Osteoblast (primary cell): ENCODE measurements at regions not wholly inside any gene's neighbourhood (a gene's known extent, or its start where the extent isn't known, plus 50 kb on each side); places are given as distances from the start of the nearest gene placed in this dataset.

Experiments used
- DNase-seq: peaks from one replicate; pipeline ENCODE4 v3.0.0; 2011; ENCODE audit warnings: low spot score, mixed read lengths; ENCODE audit not compliant: insufficient read length; ENCODE audit errors: missing footprints
- H2AFZ ChIP-seq: 2 replicates; pipeline ENCODE4 v1.6.0; 2011; ENCODE audit warnings: mild to moderate bottlenecking, low read length
- H3K27ac ChIP-seq: 2 replicates; pipeline ENCODE4 v1.5.1; 2011; ENCODE audit warnings: mild to moderate bottlenecking, low read depth, low read length, moderate library complexity
- H3K27me3 ChIP-seq: 2 replicates; pipeline ENCODE4 v1.6.0; 2012; ENCODE audit warnings: mild to moderate bottlenecking, control low read depth, inconsistent platforms, low read length, moderate library complexity; ENCODE audit not compliant: insufficient read depth
- H3K36me3 ChIP-seq: 2 replicates; pipeline ENCODE4 v1.5.1; 2011; ENCODE audit warnings: mild to moderate bottlenecking, low read length, control low read depth, moderate library complexity; ENCODE audit not compliant: insufficient read depth
- H3K4me1 ChIP-seq: 2 replicates; pipeline ENCODE4 v1.5.1; 2011; ENCODE audit warnings: mild to moderate bottlenecking, low read length, control low read depth, moderate library complexity; ENCODE audit not compliant: insufficient read depth
- H3K4me2 ChIP-seq: 2 replicates; pipeline ENCODE4 v1.6.0; 2011; ENCODE audit warnings: mild to moderate bottlenecking, low read length; ENCODE audit not compliant: insufficient read depth
- H3K4me3 ChIP-seq: fragments of 200-600 bp; sonication (generic); 3 replicates; pipeline ENCODE4 v1.5.1; 2012; ENCODE audit warnings: mild to moderate bottlenecking, low read length, inconsistent platforms; ENCODE audit not compliant: insufficient read depth
- H3K79me2 ChIP-seq: 2 replicates; pipeline ENCODE4 v1.6.0; 2012; ENCODE audit warnings: mild to moderate bottlenecking, low read length, control low read depth, inconsistent platforms; ENCODE audit not compliant: insufficient read depth
- H3K9me3 ChIP-seq: 2 replicates; pipeline ENCODE4 v1.5.1; 2011; ENCODE audit warnings: low read depth, low read length, control low read depth
- H4K20me1 ChIP-seq: 2 replicates; pipeline ENCODE4 v1.6.0; 2012; ENCODE audit warnings: mild to moderate bottlenecking, low read length, control low read depth; ENCODE audit not compliant: insufficient read depth
- TF ChIP-seq, protein P1 (sequence below): IDR thresholded peaks from 2 replicates; pipeline ENCODE4 v1.5.1; 2011; ENCODE audit warnings: mild to moderate bottlenecking, low read depth, low read length, moderate library complexity; ENCODE audit errors: extremely low read depth

DNA sequence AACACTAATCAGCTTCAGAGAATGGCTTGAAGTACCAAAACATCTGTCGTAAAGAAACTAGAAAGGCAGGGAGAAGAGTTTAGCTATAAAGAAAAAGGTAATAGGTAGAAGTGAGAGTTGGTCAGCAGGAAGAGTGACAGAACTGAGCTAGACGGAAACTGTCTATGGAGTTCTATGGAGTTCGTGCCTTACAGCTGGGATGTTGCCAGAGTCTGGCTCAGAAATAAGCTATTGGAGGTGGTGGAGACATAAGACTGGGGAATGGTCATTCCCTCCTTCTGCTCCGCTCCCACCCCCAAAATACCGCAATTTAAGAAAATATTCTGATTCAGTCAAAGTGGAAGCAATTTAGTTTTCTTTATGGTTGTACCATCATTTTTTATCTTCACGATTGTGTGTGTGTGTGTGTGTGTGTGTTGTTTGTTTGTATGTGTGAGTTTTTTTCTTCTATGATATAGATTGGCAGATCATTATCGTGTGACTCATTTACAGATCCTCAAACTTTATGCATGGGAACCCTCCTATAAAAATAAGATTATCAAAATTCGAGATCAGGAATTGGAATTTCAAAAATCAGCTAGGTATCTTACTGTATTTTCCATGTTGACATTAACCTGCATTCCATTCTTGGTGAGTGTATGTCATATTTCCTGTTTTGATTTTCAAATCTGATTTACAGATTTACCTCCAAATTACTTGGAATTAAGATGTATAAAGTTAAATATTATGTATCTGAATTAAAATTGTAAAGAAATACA is 79.0 kb downstream of the HSPA13 start:
- H4K20me1 ChIP-seq = no peaks in the 10 kb centered on the region

DNA sequence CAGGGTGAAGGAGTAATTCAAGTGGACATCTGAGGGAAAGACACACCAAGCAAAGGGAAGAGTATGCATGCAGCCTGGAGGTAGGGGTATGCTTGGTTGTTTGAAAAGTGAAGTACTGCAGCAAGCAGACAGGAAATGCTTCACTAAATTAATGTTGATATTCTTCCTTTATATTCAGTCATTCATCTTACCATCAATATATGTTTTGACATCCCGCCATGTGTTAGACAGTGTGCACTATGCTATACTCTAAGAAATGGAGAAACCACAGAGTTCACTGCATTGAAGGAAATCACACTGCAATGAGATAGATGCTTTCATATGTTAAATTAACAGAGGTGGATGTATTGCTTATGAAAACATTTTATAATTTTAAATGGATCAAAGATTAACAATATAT is 82.9 kb downstream of the HSPA13 start:
- no peak overlapping the region for H2AFZ ChIP-seq
- TF ChIP-seq, protein P1, sequence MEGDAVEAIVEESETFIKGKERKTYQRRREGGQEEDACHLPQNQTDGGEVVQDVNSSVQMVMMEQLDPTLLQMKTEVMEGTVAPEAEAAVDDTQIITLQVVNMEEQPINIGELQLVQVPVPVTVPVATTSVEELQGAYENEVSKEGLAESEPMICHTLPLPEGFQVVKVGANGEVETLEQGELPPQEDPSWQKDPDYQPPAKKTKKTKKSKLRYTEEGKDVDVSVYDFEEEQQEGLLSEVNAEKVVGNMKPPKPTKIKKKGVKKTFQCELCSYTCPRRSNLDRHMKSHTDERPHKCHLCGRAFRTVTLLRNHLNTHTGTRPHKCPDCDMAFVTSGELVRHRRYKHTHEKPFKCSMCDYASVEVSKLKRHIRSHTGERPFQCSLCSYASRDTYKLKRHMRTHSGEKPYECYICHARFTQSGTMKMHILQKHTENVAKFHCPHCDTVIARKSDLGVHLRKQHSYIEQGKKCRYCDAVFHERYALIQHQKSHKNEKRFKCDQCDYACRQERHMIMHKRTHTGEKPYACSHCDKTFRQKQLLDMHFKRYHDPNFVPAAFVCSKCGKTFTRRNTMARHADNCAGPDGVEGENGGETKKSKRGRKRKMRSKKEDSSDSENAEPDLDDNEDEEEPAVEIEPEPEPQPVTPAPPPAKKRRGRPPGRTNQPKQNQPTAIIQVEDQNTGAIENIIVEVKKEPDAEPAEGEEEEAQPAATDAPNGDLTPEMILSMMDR = no peak
- H3K27me3 ChIP-seq = no peaks in the 10 kb centered on the region
- H3K36me3 ChIP-seq = no peaks in the 10 kb centered on the region
- H3K4me1 ChIP-seq = no peaks in the 10 kb centered on the region
- no peak for DNase-seq
- no peak overlapping the region for H3K4me2 ChIP-seq
- no peak overlapping the region for H3K4me3 ChIP-seq
- H3K79me2 ChIP-seq = no peaks in the 10 kb centered on the region
- H3K27ac ChIP-seq = no peak overlapping the region
- no peaks in the 10 kb centered on the region for H4K20me1 ChIP-seq
- H3K9me3 ChIP-seq = no peaks in the 10 kb centered on the region

More for the DNA sequence above, 79.0 kb downstream of the HSPA13 start:
- Histone ChIP-seq H2AFZ (no peak overlapping the region), H3K36me3 (no peaks in the 10 kb centered on the region), H3K9me3 (no peaks in the 10 kb centered on the region), H3K4me1 (no peaks in the 10 kb centered on the region), H3K4me3 (no peak overlapping the region), H3K79me2 (no peaks in the 10 kb centered on the region), H3K27me3 (no peaks in the 10 kb centered on the region), H3K27ac (no peak overlapping the region), H3K4me2 (no peak overlapping the region)
- TF ChIP-seq, protein P1 = no peak
- no peak for DNase-seq

DNA sequence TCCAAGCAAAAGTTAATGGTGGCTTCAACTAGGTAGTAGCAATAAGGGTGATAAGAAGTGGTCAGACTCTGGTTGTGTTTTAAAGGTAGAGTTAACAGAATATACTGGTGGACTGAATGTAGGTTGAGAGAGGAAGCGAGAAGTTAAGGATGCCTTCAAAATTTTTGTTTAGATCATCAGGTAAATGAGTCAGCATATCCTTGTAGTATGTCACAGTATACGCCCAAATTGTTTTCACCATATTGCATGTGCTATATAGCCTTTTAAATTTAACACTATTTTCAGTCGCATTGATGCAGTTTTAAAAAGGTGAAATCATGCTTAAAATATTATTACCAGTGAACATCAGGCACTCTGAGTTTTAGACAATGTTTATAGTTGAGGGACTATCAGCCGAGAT is 74.6 kb downstream of the RBM11 start:
- Histone ChIP-seq H3K79me2 (no peaks in the 10 kb centered on the region), H3K4me1 (no peaks in the 10 kb centered on the region), H2AFZ (no peak overlapping the region), H3K4me3 (no peak overlapping the region), H3K9me3 (no peaks in the 10 kb centered on the region), H3K36me3 (no peaks in the 10 kb centered on the region), H3K4me2 (no peak overlapping the region), H4K20me1 (no peaks in the 10 kb centered on the region), H3K27me3 (no peaks in the 10 kb centered on the region), H3K27ac (no peak overlapping the region)
- TF ChIP-seq, protein P1 = no peak
- DNase-seq = no peak

DNA sequence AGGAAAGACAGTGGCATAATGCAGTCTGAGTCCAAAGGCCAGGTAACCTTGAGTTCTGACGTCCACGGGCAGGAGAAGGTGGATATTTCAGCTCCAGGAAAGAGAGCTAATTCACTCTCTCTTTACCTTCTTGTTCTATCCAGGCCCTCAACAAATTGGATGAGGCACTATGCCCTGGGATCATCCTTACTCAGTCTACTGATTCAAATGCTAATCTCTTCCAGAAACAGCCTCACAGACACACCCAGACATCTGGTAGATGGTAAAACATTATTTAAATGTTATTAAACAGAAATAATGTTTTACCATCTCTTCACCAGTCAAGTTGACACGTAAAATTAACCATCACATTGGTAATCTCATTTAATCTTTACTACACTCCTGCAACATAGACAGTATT is 73.0 kb downstream of the RBM11 start:
- TF ChIP-seq, protein P1 = no peak
- H3K9me3 ChIP-seq = no peaks in the 10 kb centered on the region

More for the DNA sequence above, 73.0 kb downstream of the RBM11 start:
- no peak overlapping the region for H3K4me3 ChIP-seq
- no peaks in the 10 kb centered on the region for H3K36me3 ChIP-seq
- H3K4me1 ChIP-seq = no peaks in the 10 kb centered on the region
- no peak overlapping the region for H3K27ac ChIP-seq
- H2AFZ ChIP-seq = no peak overlapping the region
- no peaks in the 10 kb centered on the region for H3K27me3 ChIP-seq
- no peak overlapping the region for H3K4me2 ChIP-seq
- DNase-seq = no peak
- H4K20me1 ChIP-seq = no peaks in the 10 kb centered on the region
- H3K79me2 ChIP-seq = no peaks in the 10 kb centered on the region
